ENCODE measurements at regions not wholly inside any gene's neighbourhood (a gene's known extent, or its start where the extent isn't known, plus 50 kb on each side); places are given as distances from the start of the nearest gene placed in this dataset.
"Not testable (repeated sequence)": the region's sequence is repeated elsewhere in the genome, so short reads cannot be mapped to it uniquely, and the experiment has no call there.

DNA sequence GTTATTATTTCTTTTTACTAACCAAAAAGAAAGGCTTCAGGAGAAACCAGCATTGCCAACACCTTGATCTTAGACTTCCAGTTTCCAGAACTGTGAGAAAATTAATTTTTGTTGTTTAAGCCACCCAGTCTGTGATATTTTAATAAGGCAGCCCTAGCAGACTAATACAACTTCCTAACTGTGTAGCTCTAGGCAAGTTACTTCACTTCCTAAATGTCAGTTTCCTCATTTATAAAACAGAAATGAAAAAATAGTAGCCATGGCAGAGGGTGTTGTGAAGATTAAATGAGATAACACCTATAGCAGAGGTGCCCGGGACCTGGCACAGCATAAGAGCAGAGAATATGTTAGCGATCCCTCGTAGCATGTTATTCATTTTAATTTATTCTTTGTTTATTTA is 66.6 kb upstream of the HAND1 start:
- no peak for DNase-seq (ENCODE audit: low read depth)

DNA sequence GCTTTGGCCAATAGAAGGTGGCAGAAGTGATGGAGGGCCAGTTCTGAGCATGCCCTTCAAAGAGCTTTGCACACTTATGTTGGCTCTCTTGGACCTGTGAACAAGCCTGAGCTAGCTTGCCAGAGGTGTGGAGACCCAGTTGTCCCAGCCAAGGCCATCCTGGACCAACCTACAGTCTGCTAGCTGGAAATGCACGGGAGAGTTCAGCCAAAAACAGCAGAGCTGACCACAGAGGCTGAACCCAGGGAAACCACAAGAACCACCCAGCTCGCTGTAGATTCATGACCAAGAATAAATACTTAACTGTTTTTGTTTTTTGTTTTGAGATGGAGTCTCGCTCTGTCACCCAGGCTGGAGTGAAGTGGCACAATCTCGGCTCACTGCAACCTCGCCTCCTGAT is 65.4 kb upstream of the HAND1 start:
- no peak for DNase-seq (ENCODE audit: low read depth)

DNA sequence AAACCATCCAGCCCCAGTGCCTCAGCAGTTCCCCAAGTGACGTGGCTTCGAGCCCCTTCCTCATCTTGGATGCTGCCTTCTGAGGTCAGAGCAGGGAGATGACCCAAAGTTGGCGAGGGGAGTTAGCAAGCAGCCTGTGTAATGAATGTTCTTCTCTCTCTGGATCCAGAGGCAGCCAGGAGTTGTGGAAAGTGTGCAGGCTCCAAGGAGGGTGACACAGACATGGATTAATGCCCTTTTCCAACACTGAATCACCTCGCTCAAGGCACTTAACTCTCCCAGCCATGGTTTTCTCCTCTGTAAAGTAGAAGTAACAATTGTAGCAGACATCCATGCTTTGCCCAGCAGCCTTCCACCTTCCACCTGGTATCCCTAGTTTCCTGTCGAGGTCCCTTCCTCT is 64.6 kb upstream of the HAND1 start:
- DNase-seq (ENCODE audit: low read depth) = no peak

DNA sequence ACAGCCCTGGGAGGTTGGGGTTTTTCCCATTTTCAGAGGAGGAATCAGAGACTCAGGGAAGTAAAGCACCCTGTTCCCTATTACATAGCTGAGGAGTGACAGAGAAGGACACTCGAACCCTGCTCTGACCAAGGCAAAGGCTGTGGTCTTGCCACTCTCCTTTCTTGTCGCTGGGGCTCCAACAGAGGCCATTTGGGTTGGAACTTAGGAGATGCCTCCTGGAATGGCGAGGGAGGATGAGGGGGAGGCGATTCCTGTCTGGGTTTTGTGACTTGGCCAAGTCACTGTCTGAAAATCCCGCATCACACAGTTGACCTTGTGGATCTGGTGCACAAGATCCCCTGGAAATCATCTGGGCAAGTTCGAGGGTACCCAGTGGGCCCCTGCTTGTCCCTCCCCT is 64.0 kb upstream of the HAND1 start:
- no peak for DNase-seq (ENCODE audit: low read depth)

DNA sequence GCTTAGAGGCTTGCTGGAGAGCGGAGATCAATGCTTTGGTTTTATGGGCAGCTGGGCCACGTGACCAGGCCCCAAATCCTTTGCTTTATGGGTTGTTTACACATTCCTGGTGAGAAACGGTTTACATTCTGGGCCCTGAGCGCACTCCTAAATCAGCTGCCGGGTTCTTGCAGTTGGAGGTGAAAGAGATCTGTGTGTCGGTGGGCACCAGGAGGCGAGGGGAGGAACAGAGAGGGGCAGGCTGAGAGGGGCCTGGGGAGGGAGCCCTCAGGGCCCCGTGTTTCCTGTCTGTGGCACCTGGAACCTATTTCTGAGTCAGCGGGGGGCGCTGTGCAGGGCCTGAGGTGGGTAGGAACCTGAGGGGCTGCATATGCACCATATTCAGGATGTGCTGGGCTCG is 63.5 kb upstream of the HAND1 start:
- DNase-seq (ENCODE audit: low read depth) = no peak

DNA sequence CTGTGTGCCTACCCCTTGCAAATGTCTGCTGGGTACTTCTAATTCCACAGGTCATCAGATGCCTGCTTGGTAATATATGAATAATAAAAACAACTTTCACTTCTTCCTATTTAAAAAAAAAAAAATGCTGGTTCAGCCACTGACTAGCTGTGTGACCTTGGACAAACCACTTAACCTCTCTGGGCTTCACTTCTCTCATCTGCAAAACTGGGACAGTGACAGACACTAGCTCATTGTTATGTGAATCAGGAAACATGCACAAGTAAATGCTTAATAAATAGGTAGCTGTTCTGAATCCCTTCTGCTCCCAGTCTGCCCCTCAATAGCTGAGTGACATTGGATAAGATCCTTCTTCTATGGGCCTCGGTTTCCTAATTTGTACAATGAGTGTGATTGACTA is 62.6 kb upstream of the HAND1 start:
- no peak for DNase-seq (ENCODE audit: low read depth)

DNA sequence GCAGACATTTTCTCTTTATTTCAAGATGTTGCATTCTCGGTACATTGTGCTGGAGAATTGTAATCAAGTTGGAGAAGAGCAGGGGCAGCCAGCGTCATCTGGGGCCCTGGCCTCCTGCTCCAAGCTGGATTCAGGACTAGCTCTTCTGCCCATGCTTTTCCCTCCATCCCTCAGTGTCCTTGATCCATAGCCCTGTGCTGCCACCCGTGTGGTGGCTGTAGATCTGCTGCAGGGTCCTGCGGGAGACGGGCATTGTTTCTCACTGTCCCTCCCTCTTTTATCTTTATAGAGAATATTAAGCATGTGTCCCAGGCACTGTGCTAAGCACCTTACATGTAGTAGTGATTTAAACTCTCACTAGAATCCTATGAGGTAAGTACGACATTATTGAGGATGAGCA is 60.5 kb upstream of the HAND1 start:
- DNase-seq (ENCODE audit: low read depth) = no peak

DNA sequence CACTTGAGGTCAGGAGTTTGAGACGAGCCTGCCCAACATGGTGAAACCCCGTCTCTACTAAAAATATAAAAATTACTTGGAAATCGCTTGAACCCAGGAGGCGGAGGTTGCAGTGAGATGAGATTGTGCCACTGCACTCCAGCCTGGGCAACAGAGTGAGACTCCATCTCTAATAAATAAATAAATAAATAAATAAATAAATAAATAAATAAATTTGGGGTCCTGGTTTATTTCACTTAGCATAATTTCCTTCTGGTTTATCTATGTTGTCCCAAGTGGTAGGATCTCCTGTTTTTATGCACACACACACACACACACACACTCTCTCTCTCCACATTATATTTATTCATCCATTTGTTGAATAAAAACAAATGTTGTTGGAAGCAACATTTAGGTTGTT is 58.4 kb upstream of the HAND1 start:
- DNase-seq (ENCODE audit: low read depth) = not testable (repeated sequence)

DNA sequence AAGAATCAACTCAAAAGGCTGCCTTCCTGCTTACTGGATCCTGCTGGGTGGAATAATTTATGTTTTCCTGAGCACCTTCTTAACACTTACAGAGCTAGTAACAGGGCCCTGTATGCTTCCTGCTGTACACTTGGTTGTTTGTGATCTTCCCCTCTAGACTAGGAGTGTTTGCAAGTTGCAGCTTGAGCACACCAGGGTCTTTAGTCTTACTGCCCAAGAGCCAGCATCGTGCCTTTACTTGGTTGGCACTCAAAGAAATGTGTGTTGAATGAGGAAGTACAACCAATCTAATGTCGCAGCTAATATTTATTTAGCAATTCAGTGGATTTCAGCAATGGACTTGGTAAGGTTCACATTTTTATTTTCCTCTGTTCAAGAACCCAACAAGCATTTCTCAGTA is 57.5 kb upstream of the HAND1 start:
- no peak for DNase-seq (ENCODE audit: low read depth)

DNA sequence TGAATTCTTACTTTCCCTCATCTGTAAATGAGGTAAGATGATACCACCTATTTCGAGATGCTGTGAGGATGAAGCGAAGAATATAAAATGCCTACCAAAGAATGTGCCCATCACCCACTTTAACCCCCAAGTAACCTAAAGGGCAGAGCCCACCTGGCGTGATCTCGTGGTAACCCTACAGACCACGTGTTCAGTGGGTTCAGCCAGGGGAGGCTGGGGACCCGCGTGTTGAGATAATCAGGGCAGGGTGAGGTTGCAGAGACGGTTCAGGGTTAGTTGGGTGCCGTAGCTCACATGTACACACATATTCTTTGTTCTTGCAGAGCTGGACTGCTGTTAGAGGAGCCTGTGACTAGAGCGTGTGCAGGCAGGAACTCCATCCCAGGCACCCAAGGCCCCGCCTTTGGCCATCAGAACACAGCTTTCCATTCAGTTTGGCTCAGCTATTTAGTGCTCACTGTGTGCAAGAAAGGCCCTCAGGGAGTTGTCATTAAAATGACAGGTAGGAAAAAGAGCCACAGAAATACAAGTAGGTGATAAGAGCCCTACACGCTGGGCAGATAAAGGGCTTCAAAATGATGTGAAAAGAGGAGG is 56.5 kb upstream of the HAND1 start:
- DNase-seq (ENCODE audit: low read depth) = no peak

DNA sequence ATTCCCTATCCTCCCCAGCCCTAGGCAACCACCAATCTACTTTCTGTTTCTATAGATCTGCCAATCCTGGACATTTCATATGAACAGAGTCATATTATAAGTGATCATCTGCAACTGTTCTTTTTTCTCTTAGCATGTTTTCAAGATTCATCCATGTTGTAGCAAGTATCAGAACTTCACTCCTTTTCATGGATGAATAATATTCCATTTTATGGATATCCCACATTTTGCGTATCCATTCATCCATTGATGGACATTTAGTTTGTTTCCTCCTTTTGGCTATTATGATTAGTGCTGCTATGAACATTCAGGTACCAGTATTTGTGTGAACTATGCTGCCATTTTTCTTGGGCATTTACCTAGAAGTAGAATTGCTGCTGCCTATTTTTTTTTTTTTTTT is 51.3 kb upstream of the HAND1 start:
- DNase-seq (ENCODE audit: low read depth) = no peak

DNA sequence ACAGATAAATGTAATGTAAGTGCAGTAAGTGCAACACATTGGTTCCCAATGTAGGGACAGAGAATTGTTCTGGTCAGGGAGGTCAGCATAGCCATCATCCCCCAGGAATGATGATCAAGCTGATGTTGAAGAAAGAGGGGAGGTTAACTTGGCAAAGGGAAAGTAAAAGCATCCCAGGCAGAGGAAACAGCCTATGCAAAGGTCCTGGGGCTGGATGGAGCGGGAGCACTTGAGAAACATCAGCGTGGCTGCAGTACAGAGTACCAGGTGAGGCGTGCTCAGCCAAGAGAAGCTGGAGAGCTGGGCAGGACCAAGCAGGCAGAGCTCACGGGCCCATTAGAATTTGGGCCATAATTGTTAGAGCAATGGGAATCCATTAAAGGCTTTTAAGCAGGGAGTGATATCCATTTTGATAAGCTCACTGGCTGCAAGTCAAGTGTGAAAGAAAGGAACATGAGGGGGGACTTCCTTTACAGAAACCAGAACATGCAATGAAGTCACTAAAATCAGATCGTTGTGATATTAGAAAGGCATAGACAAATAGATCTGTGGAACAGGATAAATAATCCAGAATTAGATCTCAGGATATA is 50.1 kb upstream of the HAND1 start:
- DNase-seq (ENCODE audit: low read depth) = no peak

Data from activated T-cell treated with anti-CD3 and anti-CD28 coated beads for 1 hour (primary cell).